NB4 (cell line): ENCODE measurements at regions not wholly inside any gene's neighbourhood (a gene's known extent, or its start where the extent isn't known, plus 50 kb on each side); places are given as distances from the start of the nearest gene placed in this dataset.
"Not testable (repeated sequence)": the region's sequence is repeated elsewhere in the genome, so short reads cannot be mapped to it uniquely, and the experiment has no call there.

Source experiments
- DNase-seq: peaks from one replicate; pipeline ENCODE4 v3.0.0; 2010; ENCODE audit warnings: low read depth
- H3K4me3 ChIP-seq: one replicate; pipeline ENCODE4 v1.5.1; 2011; ENCODE audit warnings: mild to moderate bottlenecking, low read depth, low read length, moderate library complexity
- MYC ChIP-seq: IDR thresholded peaks from 2 replicates; pipeline ENCODE4 v1.6.1; 2011; ENCODE audit warnings: low read depth, low read length
- POLR2A ChIP-seq: IDR thresholded peaks from 2 replicates; pipeline ENCODE4 v1.6.1; 2011; ENCODE audit warnings: mild to moderate bottlenecking; ENCODE audit not compliant: insufficient read length; ENCODE audit errors: extremely low read depth
- TF ChIP-seq, protein P1 (sequence below): IDR thresholded peaks from 2 replicates; pipeline ENCODE4 v1.6.1; 2011; ENCODE audit warnings: low read depth, low read length
- TF ChIP-seq, protein P2 (sequence below): IDR thresholded peaks from one replicate; pipeline ENCODE4 v1.5.1; 2012; ENCODE audit warnings: low read depth, low read length

DNA sequence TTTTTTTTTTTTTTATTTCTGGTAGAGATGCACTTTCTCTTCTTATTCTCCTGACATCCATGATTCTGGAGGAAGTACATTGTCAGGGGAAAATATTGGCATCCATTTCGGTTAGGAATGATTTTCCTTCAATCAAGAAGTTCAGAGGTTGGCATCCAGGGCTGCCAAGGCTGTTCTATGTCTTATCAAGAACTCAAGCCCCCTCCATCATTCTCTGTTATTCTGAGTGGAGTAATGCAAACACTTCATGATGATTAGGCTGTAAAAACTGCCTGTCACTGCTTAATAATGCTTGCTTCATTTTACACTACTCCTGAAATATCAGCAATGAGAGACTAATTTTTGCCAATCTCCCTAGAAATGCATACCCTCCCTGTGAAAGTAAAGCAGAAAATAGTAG lies 417.1 kb upstream of the NFIA start:
- no peak overlapping the region for H3K4me3 ChIP-seq

DNA sequence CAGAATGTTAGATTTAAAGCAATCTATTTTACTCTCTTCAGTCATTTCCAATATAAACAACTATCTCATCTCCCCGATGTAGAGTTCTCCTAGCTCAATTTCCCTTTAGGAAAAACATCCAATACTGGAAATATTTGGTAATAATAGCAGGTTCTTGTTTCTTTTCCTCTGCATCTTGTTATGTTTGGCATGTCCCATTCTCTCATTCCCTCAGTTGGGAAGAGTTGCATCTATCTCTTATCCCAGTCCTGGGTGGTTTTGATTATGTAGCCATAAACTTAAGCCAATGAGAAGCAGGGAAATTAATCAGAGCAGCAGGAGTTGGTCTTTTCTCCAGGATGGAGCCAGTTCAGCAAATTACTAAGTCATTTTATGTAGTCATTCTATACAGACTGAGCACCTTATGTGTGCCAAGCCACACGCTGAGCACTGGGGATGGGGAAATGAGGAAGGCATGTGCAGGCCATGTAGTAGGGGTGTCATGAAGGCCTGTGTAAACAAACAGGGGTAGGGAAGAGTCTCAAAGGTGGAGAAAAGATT lies 418.2 kb upstream of the NFIA start:
- H3K4me3 ChIP-seq = no peak overlapping the region
- TF ChIP-seq MYC = no peak
- TF ChIP-seq, protein P1, sequence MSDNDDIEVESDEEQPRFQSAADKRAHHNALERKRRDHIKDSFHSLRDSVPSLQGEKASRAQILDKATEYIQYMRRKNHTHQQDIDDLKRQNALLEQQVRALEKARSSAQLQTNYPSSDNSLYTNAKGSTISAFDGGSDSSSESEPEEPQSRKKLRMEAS = no peak
- TF ChIP-seq, protein P2, sequence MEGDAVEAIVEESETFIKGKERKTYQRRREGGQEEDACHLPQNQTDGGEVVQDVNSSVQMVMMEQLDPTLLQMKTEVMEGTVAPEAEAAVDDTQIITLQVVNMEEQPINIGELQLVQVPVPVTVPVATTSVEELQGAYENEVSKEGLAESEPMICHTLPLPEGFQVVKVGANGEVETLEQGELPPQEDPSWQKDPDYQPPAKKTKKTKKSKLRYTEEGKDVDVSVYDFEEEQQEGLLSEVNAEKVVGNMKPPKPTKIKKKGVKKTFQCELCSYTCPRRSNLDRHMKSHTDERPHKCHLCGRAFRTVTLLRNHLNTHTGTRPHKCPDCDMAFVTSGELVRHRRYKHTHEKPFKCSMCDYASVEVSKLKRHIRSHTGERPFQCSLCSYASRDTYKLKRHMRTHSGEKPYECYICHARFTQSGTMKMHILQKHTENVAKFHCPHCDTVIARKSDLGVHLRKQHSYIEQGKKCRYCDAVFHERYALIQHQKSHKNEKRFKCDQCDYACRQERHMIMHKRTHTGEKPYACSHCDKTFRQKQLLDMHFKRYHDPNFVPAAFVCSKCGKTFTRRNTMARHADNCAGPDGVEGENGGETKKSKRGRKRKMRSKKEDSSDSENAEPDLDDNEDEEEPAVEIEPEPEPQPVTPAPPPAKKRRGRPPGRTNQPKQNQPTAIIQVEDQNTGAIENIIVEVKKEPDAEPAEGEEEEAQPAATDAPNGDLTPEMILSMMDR = no peak
- no peak for DNase-seq

More for the DNA sequence above, 417.1 kb upstream of the NFIA start:
- TF ChIP-seq, protein P1 = no peak
- DNase-seq = no peak

DNA sequence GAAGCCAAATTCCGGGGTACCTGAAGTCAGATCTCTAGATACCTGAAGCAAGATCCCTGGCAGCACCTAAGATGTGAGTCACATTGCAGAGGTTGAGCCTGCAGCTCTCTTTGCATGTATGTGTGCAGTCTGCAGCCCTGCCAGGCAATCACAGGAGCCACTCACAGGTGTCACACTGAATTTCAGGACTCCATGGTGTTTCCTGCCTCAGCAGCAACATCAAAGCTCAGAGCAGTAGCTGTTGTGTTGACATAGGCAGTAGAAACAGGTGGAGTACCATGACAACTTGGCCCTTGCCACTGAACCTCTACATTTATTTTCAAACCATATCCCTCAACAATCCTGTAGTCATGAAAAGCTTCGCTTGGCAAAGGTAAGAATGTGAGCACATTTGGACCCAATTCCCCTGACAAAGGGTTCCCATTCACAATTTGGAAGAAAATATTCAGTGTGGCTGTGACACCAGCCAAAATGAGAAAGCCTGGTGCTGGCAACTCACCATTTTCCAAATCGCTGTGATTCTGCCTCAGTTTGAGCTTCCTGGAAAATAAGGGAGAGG lies 419.8 kb upstream of the NFIA start:
- TF ChIP-seq MYC (no peak), POLR2A (no peak)
- TF ChIP-seq, protein P2 = no peak
- TF ChIP-seq, protein P1 = no peak
- DNase-seq = no peak
- no peak overlapping the region for H3K4me3 ChIP-seq

DNA sequence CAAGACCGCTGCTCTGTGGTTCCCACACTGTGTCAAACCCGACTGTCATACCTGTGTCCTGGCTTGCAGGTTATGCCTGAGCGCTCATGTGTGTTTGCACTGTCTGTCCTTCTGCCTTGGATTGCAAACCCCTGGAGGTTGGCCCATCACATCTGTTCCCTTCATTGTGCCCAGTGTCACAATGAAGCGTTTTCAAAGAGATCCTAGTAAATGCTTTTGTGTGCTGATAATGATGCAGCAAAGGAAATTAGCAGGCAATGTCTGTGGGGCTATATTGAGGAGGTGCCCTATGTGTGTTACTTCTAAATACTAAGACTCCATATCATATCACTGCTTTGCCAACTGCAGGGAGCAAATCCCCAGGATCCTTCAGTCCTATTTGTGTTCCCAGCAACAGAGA lies 424.4 kb upstream of the NFIA start:
- TF ChIP-seq, protein P1 = no peak
- TF ChIP-seq POLR2A = no peak
- TF ChIP-seq, protein P2 = no peak
- no peak for TF ChIP-seq MYC
- no peak for DNase-seq
- no peak overlapping the region for H3K4me3 ChIP-seq

DNA sequence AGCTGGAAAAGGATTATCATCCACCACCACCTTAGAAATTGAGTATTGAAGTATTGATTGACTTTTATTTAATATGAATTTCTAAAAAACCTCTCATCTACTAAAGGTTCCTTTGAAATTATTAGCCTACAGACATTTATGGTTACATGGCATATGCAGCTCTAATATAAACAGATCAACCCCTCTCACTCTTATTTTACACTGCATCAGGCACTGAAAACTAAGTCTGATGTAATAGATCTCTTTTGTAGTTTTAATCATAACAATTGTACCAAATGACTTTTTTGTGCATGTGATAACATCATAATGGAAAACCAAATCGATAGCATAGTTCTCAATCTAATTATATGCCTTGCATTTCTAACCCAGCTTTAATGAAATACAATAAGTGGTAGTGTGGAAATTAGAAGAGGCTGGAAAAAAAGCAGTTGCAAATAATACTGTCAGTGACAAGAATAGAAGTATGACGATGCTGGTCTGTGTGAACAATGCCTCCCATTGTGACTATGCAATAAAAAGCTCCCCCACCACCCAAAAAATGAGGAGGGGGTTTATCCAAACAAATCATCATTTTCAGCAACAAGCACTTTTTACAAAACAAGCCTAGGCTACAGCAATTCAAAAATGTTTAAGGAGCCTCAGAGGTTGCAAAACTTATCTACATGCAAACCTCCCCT lies 426.5 kb upstream of the NFIA start:
- TF ChIP-seq POLR2A = no peak
- TF ChIP-seq, protein P2 = no peak
- no peak for TF ChIP-seq MYC
- TF ChIP-seq, protein P1 = no peak
- DNase-seq = no peak
- no peak overlapping the region for H3K4me3 ChIP-seq

DNA sequence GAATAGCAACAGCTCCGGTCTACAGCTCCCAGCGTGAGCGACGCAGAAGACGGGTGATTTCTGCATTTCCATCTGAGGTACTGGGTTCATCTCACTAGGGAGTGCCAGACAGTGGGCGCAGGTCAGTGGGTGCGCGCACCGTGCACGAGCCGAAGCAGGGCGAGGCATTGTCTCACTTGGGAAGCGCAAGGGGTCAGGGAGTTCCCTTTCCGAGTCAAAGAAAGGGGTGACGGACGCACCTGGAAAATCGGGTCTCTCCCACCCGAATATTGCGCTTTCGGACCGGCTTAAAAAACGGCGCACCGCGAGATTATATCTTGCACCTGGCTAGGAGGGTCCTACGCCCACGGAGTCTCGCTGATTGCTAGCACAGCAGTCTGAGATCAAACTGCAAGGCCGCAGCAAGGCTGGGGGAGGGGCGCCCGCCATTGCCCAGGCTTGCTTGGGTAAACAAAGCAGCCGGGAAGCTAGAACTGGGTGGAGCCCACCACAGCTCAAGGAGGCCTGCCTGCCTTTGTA lies 442.3 kb upstream of the NFIA start:
- DNase-seq, H3K4me3 ChIP-seq: not testable (repeated sequence)
